ENCODE measurements at regions not wholly inside any gene's neighbourhood (a gene's known extent, or its start where the extent isn't known, plus 50 kb on each side); places are given as distances from the start of the nearest gene placed in this dataset.

DNA sequence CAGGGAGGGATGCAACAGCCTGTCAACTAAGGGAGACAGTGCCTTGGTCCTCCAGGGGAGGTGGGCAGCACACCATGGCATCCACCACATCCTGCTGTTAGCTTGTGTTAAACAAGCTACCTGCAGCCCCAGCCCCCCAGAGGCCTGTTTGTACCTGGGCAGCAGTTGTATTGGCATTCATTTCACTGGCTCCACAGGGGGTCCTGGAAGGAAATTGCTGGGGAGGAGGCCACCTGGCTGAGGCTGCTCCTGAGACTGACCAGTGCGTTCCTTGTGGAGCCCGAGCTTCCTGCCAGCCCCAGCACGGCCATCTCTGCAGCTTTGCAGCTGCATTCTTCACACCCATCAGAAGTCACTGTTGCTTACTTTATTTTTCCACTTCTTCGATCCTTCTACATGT, 479.9 kb downstream of the INSC start:
- intact Hi-C loops (cut with DNase I, micrococcal nuclease): no loop called here
- Mint-ChIP-seq H3K4me1 (no peaks in the 10 kb centered on the region), H3K9me3 (ENCODE audit: low read depth) (no peaks in the 10 kb centered on the region), H3K4me3 (no peak overlapping the region), H3K27me3 (no peaks in the 10 kb centered on the region), H3K27ac (no peak overlapping the region), H3K36me3 (ENCODE audit: low read depth) (no peaks in the 10 kb centered on the region)
- POLR2A ChIA-PET: no interaction called here
- ATAC-seq: no peak
- DNase-seq: no peak
- CTCF ChIA-PET: no interaction called here

DNA sequence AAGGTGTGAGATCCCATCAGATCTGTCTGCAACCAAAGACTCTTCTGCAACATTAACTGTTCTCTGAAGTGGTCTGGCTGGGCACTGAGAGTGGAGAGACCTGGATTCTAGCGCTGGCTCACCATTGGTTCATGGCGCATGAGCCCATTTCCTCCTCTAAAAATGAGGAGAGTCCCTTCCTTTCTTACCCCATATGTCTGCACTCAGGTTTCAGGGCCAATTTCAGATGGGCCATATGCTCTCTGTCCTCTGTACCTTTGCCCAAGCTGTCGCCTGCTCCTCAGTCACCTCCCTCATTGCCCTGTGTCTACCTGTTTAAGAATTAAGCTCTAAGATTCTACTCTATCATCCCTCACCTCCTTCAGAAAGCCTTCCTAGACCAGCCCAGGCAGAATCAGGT, 484.7 kb downstream of the INSC start:
- ATAC-seq (no peak), DNase-seq (no peak)
- Mint-ChIP-seq H3K4me1 (no peaks in the 10 kb centered on the region), H3K36me3 (ENCODE audit: low read depth) (no peaks in the 10 kb centered on the region), H3K27me3 (no peaks in the 10 kb centered on the region), H3K9me3 (ENCODE audit: low read depth) (no peaks in the 10 kb centered on the region), H3K27ac (no peak overlapping the region), H3K4me3 (no peak overlapping the region)
- intact Hi-C loops (cut with DNase I, micrococcal nuclease): no loop called here
- ChIA-PET POLR2A (no interaction called here), CTCF (no interaction called here)

GRCh38 chr11:15602047-15602446, 487.3 kb downstream of the INSC start:
- ChIA-PET POLR2A (no interaction called here), CTCF (no interaction called here)
- Mint-ChIP-seq H3K27me3 (peaks cover 2% of the 10 kb centered on the region), H3K4me3 (no peak overlapping the region), H3K36me3 (ENCODE audit: low read depth) (no peaks in the 10 kb centered on the region), H3K9me3 (ENCODE audit: low read depth) (no peaks in the 10 kb centered on the region), H3K4me1 (no peaks in the 10 kb centered on the region), H3K27ac (no peak overlapping the region)
- ATAC-seq (no peak), DNase-seq (no peak)
- intact Hi-C loops (cut with DNase I, micrococcal nuclease): no loop called here

DNA sequence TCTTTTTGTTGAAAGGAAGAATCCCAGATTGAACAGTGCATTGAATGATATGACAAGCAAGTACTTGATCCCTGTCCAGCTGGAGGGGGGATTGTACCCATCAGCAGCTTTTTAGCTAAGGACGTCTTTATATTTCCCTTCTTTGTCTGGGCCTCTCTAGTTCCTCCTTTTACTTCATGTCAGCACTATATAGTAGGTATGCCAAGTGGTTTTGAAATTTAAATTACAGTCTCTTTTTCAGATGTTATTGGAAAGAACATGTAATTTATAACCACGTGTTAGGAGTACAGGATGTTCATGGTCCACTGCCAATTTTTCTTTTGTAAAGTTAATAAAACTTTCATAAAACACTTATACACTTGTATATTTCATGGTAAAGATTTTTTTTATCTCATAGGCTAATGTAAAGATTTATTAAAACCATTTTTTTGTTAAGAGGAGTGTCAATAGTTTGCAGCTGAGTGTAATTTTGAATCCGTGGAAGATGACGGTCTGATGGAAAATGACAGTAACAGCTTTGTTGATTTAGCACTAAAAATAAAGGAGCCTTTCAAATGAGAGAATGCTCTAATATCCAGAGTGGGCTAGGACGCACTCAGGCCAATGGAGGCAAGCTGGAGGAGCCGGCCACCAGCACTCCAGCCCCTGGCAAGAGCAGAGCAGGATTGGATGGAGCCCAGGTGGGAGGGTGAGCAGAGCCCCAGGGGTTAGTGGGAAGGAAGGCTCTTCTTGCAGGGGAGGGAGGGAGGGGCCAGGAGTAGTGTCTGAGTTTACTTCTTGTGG, 488.3 kb downstream of the INSC start:
- POLR2A ChIA-PET: no interaction called here
- Mint-ChIP-seq H3K9me3 (ENCODE audit: low read depth) (no peaks in the 10 kb centered on the region), H3K4me3 (no peak overlapping the region), H3K36me3 (ENCODE audit: low read depth) (no peaks in the 10 kb centered on the region), H3K27ac (no peak overlapping the region), H3K27me3 (peaks cover 2% of the 10 kb centered on the region), H3K4me1 (no peaks in the 10 kb centered on the region)
- no peak for DNase-seq
- intact Hi-C loops (cut with DNase I, micrococcal nuclease): no loop called here
- ATAC-seq: no peak
- CTCF ChIA-PET: interaction anchor here (0.6 kb wide), 1 partner anchor 95 kb away, joined by 3 read pairs; no protein-coding TSS in a partner anchor

DNA sequence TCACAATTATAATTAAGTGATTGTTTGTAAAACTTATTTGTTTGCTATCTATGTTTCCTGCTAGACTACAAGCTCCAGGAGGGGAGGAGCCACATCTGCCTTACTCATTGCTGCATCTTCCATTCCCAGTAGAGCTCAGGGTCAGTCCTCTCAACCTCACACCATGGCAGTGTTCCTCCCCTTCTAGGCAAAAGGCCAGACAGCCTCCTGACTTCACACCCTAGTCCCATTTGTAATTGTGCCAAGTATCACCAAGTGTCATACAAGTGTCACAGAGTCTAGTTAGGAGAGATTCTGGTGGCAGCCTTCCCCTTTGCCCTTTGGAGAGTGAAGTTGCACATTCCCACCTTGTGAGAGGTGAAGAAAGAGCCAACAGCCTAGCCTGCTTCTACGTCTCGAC, 490.4 kb downstream of the INSC start:
- no peak overlapping the region for H3K4me3 Mint-ChIP-seq

DNA sequence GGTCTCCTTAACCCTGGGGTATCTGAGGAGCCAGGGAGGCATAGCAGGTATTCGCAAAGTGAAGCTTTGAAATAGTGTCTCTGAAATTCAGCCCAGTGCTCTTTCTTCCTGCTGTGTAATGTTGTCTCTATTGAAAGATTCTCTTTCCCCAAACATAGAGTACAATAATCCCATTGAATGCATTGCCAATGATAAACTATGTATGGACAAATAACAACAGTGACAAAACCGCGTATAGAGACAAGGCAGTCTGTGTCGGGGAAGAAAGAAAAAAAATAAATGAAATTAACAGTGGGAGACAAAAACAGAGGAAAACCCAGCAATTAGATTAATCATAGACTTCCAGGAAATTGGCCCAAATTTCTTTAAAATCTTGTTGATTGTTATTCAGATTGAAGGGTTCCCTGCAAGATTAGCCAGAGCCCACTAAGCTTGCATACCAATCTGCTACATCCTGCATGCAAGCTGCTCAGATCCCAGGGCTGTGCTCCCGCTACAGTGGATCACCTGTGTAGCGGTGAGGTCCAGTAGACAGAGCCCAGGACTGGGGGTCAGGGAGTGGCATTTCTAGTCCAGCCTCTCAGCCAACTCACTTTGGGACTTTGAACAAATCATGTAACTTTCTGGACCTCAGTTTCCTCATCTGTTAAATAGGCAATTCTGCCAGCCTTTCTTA, 492.8 kb downstream of the INSC start:
- CTCF ChIA-PET: no interaction called here
- DNase-seq (no peak), ATAC-seq (no peak)
- H3K27ac Mint-ChIP-seq: no peak overlapping the region
- H3K27me3 Mint-ChIP-seq: peaks cover 7% of the 10 kb centered on the region
- intact Hi-C loops (cut with DNase I, micrococcal nuclease): no loop called here
- no peaks in the 10 kb centered on the region for H3K4me1 Mint-ChIP-seq
- H3K9me3 Mint-ChIP-seq (ENCODE audit: low read depth): no peaks in the 10 kb centered on the region
- POLR2A ChIA-PET: no interaction called here
- H3K4me3 Mint-ChIP-seq: no peak overlapping the region
- no peaks in the 10 kb centered on the region for H3K36me3 Mint-ChIP-seq (ENCODE audit: low read depth)

More for the DNA sequence above, 490.4 kb downstream of the INSC start:
- ChIA-PET POLR2A (no interaction called here), CTCF (no interaction called here)
- Mint-ChIP-seq H3K4me1 (no peaks in the 10 kb centered on the region), H3K9me3 (ENCODE audit: low read depth) (no peaks in the 10 kb centered on the region), H3K36me3 (ENCODE audit: low read depth) (no peaks in the 10 kb centered on the region), H3K27ac (no peak overlapping the region), H3K27me3 (peaks cover 2% of the 10 kb centered on the region)
- intact Hi-C loops (cut with DNase I, micrococcal nuclease): no loop called here
- no peak for DNase-seq
- ATAC-seq: no peak

DNA sequence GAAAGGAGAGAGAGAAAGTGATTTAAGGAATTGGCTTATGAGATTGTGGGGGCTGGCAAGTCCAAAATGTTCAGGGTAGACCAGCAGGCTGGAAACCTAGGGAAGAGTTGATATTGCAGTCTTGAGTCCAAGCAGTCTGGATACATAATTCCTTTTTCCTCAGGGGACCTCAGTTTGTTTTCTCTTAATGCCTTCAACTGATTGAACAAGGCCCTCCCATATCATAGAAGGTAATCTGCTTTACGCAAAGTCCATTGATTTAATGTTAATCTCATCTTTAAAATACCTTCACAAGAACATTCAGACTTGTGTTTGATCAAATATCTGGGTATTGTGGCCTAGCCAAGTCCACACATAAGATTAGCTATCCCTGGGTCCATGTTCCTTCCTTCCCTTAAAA, 494.7 kb downstream of the INSC start:
- Mint-ChIP-seq H3K27me3 (peaks cover 9% of the 10 kb centered on the region), H3K9me3 (ENCODE audit: low read depth) (no peaks in the 10 kb centered on the region), H3K4me1 (no peaks in the 10 kb centered on the region), H3K4me3 (no peak overlapping the region), H3K27ac (no peak overlapping the region), H3K36me3 (ENCODE audit: low read depth) (no peaks in the 10 kb centered on the region)
- ATAC-seq: no peak
- ChIA-PET CTCF (interaction anchor here (0.6 kb wide), 1 partner anchor 13 kb away, joined by 3 read pairs; no protein-coding TSS in a partner anchor), POLR2A (no interaction called here)
- DNase-seq: no peak
- intact Hi-C loops (cut with DNase I, micrococcal nuclease): no loop called here

GRCh38 chr11:15610881-15611280, 496.2 kb downstream of the INSC start:
- Mint-ChIP-seq H3K4me3 (no peak overlapping the region), H3K27ac (no peak overlapping the region), H3K36me3 (ENCODE audit: low read depth) (no peaks in the 10 kb centered on the region), H3K9me3 (ENCODE audit: low read depth) (no peaks in the 10 kb centered on the region), H3K4me1 (no peaks in the 10 kb centered on the region), H3K27me3 (peaks cover 9% of the 10 kb centered on the region)
- ChIA-PET POLR2A (no interaction called here), CTCF (no interaction called here)
- intact Hi-C loops (cut with DNase I, micrococcal nuclease): no loop called here
- no peak for ATAC-seq
- no peak for DNase-seq

DNA sequence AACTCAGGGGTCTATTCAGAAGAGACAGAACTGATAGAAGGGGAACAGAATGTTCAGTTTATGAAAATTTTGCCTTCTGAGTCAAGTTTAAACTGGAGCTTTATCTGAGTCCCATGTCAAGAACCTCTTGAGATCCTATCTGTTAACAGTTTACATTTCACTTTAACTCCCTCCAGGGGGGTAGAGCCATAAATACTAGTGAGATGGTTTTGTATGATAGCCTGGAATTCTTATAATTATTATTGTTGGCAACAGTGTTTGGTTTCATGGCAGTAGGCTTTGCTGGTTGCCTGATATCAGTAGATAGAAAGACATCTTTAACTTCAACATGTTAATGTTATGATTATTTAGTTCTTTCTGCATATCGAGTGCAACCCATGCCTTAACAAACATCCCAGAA, 498.5 kb downstream of the INSC start:
- DNase-seq (no peak), ATAC-seq (no peak)
- Mint-ChIP-seq H3K27me3 (peaks cover 7% of the 10 kb centered on the region), H3K9me3 (ENCODE audit: low read depth) (no peaks in the 10 kb centered on the region), H3K4me3 (no peak overlapping the region), H3K27ac (no peak overlapping the region), H3K4me1 (no peaks in the 10 kb centered on the region), H3K36me3 (ENCODE audit: low read depth) (no peaks in the 10 kb centered on the region)
- ChIA-PET POLR2A (no interaction called here), CTCF (no interaction called here)
- intact Hi-C loops (cut with DNase I, micrococcal nuclease): no loop called here

- DNase-seq (no peak), ATAC-seq (no peak)
- intact Hi-C loops (cut with DNase I, micrococcal nuclease): no loop called here
- Mint-ChIP-seq H3K27me3 (peaks cover 8% of the 10 kb centered on the region), H3K27ac (no peak overlapping the region), H3K36me3 (ENCODE audit: low read depth) (no peaks in the 10 kb centered on the region), H3K4me1 (no peaks in the 10 kb centered on the region), H3K4me3 (no peak overlapping the region), H3K9me3 (ENCODE audit: low read depth) (no peaks in the 10 kb centered on the region)
- ChIA-PET CTCF (no interaction called here), POLR2A (no interaction called here)
These were observed 499.1 kb downstream of the INSC start for GRCh38 chr11:15613789-15614188.

DNA sequence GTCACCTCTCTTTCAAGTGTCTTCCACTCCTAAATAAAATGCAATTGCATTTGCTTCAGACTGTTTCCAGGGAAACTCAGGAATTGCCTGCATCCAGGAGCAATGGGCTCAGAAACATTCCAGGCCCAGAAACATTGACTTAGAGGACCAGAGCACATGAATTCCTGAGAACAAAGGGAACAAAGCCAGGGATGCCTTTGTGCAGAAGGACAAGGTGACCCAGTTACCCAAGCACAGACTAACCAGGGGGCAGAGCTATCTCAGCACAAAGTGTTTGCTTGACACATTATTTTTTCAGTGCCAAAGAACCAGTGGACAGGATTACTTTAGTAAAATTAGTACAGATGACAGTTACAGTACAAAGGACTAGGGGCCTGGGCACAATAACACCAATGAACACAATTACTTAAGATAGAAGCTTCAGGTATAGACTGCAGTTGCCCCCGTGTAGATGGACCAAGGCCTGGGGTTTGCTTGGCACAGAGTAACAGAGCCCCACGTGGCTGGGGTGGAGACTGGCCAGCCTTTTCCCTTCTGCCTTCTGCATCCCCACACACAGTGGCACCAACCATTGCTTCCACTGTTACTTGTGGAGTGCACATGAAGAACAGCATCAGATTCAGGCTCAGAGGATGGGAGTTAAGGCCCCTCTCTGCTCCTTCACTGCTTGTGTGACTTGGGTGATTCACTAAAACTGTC, 500.8 kb downstream of the INSC start:
- intact Hi-C loops (cut with DNase I, micrococcal nuclease): no loop called here

More for the DNA sequence above, 500.8 kb downstream of the INSC start:
- ATAC-seq (no peak), DNase-seq (no peak)
- ChIA-PET POLR2A (no interaction called here), CTCF (interaction anchor here (0.6 kb wide), 1 partner anchor 163 kb away, joined by 4 read pairs; no protein-coding TSS in a partner anchor)
- H3K27me3 Mint-ChIP-seq: peaks cover 9% of the 10 kb centered on the region
- H3K9me3 Mint-ChIP-seq (ENCODE audit: low read depth): no peaks in the 10 kb centered on the region
- no peak overlapping the region for H3K4me3 Mint-ChIP-seq
- no peaks in the 10 kb centered on the region for H3K4me1 Mint-ChIP-seq
- no peak overlapping the region for H3K27ac Mint-ChIP-seq
- H3K36me3 Mint-ChIP-seq (ENCODE audit: low read depth): no peaks in the 10 kb centered on the region
